GM19099 (cell line): ENCODE measurements at regions not wholly inside any gene's neighbourhood (a gene's known extent, or its start where the extent isn't known, plus 50 kb on each side); places are given as distances from the start of the nearest gene placed in this dataset.

Experiments
- POLR2A ChIP-seq: IDR thresholded peaks from 3 replicates; pipeline ENCODE4 v1.6.1; 2011; ENCODE audit warnings: low read depth; ENCODE audit not compliant: insufficient read length; ENCODE audit errors: extremely low read depth

DNA sequence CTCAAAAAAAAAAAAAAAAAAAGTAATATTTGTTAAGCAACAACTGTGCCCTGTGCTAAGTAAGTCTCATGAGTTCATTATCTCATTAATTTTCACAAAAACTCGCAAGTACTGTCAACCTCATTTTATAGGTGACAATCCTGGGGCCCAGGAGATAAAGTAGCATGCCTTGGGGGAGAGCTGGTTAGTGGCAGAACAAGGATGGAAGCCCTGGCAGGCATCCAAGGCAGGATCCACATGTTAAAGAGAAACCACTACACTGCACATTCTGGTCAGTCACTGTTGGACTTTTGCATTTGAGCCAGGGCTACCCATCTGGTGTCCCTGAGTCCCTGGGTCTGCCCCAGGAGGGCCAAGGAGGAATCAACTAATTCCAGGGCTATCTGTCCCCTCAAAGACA is 54.6 kb downstream of the ZFP36L2 start:
- no peak for TF ChIP-seq POLR2A

DNA sequence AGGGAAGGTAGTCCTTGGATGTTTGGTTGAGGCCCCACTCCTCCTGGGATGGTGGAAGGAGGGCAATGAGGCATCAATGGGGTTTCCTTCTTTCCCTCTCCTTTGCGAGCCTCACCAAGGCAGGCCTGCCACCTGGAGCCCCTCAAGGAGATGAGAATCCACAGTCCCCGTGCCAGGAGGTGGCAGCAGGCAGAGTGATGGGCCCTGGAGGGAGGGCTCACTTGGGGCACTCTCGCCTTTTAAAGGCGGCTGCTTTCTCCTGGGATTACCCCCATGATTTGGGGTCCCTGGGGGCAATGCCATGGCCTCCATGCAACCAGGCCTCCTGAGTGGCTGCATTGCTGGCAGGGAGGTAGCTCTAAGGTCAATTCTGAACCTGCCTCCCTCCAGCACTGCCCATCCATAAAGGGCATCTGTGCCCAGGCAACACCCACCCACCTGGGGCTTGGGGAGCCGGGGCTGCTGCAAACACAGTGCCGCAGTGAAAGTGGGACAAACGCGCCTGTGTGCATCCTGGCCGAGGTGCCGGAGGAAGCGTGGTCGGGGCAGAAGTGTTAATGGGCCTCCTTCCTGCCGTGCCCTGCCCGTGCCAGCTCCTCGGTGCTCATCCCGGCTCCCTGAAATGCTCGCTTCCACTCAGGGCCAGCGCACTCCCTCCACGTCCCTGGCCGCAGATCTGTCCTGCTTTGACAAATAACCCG is 55.9 kb downstream of the ZFP36L2 start:
- no peak for TF ChIP-seq POLR2A

DNA sequence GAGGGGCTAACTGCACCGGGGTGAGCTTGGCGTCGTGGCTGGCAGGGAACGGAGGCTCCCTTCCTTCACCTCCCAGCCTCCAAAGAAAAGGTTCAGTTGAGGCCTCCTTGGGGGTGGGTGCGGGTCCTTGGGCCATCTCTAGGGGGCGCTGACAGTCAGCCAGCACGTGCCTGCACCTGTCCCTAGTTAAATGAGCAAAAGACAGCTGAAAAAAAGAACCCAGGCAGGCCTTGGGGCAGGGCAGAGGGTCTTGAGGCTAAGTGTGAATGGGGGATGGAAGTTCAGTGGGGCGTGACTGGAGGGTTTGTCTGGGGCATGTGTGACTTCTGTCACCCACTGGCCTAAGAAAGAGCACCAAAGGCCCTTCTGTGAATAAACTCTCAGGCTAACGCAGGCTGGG is 56.4 kb downstream of the ZFP36L2 start:
- TF ChIP-seq POLR2A: no peak

DNA sequence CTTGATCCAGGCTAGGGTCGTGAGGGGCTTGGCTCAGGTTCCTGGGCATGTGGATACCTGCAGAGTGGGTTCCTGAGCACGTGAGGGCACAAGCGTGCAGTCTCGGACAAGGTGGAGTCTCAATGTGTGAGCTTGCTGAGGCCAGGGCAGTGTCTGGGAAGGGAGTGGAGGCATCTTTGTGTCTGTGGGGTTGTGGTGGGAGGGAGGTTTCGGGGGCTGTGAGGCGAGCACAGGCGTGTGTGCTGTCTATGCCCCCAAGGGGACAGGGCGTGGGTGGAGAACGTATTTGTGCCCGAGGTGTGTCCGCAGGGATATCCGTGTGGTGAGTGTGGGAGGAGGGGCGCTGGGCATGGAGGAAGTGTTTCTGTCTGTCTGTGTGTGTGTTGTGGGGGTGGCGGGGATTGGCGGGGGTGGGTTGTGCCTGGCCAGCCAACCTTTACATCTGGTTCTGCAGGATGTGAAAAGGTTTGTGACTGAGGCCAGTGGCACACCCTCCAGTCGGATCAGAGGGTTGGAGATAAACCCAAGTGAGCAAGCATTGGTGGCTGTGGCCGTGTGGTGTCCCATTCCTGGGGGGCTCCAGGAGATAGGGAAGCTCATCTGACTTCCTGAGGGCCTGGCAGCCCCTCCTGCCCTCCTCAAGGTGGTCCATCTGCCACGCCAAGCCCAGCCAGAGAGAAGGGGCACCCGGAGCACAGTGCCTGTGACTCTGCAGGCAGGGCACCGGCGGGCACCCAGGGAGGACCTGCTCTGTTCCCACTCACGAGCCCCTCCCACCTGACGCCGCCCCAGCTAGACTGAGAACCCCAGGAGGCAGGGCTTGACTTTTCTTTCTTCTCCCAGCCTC is 57.1 kb downstream of the ZFP36L2 start:
- TF ChIP-seq POLR2A: no peak

- TF ChIP-seq POLR2A: no peak
These were observed 58.4 kb downstream of the ZFP36L2 start for GRCh38 chr2:43168016-43168369.

- no peak for TF ChIP-seq POLR2A
These were observed 60.9 kb downstream of the ZFP36L2 start for GRCh38 chr2:43165378-43166069.

GRCh38 chr2:43164686-43165085 is 61.7 kb downstream of the ZFP36L2 start:
- no peak for TF ChIP-seq POLR2A

DNA sequence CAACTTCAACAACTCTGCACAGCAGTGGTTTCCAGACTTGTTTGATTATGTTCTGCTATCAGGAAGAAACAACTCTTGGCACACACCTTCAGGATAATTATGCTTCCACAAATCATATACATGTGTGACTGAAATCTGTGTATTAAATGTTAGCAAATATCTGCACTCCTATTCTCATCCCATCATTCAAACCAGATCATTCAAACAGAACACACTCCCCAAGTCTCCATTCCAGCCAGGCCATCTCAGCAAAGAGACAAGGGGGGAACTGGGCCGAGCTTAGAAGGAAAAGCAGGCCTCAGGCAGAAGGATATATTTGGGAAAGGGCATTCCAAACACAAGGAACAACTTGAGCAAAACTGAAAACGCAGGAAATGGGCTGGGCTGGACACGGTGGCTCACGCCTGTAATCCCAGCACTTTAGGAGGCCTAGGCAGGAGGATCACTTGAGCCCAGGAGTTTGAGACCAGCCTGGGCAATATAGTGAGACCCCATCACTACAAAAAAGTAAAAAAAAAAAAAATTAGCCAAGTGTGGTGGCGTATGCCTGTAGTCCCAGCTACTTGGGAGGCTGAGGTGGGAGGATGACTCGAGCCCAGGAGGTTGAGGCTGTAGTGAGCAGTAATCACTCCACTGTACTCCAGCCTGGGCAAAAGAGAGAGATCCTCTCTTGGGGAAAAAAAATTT is 62.7 kb downstream of the ZFP36L2 start:
- no peak for TF ChIP-seq POLR2A

DNA sequence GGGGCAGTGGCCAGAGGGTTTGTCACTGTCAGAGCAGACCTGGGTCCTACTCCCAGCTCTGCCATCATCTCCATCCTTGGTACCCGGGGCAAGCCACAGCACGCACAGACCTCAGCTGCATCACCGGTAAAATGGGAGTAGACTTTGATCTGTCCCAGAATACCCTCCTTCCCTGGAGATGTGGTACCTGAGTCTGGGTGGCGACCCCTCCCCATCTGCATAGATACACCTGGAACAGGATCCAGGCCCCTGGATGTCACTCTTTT is 64.0 kb downstream of the ZFP36L2 start:
- no peak for TF ChIP-seq POLR2A

DNA sequence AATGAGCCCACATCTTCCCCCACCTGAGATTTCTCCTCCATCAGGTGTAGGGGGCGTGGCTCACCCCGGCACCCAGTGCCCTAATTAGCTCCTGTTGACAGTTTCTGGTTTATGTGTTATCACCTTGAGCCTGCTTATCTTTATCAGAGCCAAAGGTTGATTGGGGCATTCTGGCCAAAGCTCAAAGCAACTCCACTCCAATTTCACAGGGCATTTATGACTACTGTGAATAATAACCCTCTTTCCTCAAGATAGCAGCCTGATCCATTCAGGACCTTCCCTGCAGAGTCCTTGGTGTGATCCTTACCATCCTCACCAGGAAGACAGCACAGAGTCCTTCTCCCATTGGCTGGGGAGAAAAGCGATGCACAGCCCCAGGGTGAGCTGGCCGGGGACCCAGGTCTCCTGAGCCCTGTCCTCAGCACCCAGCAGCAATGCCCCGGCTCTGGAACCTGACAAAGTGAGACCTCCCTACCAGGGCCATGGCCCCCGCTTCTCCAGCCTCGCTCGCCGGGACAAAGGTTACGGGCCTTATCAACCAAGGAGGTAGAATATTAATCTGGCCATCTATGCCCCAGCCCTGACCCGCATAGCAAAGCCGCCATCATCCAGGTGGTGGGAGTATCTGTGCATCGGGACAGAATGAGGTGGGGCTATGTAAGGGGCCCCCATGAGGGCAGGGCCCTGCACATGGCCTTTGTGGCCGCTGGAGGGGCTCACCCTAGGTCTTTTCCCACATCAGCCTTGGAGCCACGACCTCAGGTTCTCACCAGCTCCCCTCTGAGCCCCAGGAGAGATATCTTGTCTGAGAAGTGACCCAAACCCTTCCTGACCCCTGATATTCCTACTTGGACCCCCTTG is 64.5 kb downstream of the ZFP36L2 start:
- TF ChIP-seq POLR2A: no peak

DNA sequence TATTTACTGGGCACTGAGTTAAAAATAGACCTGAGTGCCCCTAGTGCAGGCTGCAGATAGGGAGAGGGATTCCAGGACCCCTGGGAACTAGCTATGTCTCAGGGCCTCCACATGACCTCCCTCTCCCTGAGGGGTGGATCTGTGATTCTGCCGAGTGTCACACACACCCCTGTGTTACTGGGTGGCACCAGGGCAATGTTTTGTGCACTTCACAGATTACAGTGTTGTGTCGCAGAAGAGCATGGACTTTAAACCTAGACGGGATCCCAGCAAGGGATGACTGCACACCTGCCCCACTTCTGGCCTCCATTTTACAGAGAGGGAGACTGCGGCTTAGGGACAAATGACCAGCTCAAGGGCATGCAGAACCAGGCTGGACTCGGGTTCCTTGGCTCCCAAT is 65.6 kb downstream of the ZFP36L2 start:
- no peak for TF ChIP-seq POLR2A

GRCh38 chr2:43159797-43160196 is 66.6 kb downstream of the ZFP36L2 start:
- TF ChIP-seq POLR2A: no peak

DNA sequence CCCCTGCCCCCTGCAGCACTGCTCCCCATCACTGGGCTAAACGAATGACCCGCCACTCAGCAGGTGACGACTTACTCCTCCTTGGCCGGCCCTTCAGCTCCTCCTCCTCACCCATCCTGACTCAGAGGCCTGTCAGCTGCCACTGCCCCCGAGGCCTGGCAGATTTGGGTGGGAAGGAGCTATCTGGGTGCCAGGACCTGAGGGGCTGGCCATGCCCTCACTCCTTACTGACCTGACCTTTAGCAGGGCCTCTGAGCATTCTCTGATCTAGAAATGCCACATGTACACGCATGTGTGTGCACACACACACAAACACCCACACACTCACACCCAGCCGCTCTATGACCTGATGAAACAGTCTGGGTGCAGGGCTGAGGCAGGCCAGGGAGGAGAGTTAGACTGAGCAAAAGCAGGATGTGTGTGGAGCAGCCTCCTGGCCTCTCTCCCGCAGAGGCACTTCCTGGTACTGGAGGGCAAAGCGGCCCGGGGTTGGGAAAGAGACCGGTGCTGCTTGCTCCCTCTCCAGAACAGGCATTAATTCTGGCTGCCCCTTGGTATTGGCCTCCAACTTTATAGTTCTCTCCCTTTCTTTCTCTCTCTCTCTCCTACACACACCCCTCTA is 68.0 kb downstream of the ZFP36L2 start:
- no peak for TF ChIP-seq POLR2A
